CD4-positive, alpha-beta T cell treated with Interleukin-4 for 4 hours (primary cell): ENCODE measurements at regions not wholly inside any gene's neighbourhood (a gene's known extent, or its start where the extent isn't known, plus 50 kb on each side); places are given as distances from the start of the nearest gene placed in this dataset.
"Not testable (repeated sequence)": the region's sequence is repeated elsewhere in the genome, so short reads cannot be mapped to it uniquely, and the experiment has no call there.

Experiments used
- DNase-seq: peaks from one replicate; pipeline ENCODE4 v3.0.0-alpha.2; 2020

DNA sequence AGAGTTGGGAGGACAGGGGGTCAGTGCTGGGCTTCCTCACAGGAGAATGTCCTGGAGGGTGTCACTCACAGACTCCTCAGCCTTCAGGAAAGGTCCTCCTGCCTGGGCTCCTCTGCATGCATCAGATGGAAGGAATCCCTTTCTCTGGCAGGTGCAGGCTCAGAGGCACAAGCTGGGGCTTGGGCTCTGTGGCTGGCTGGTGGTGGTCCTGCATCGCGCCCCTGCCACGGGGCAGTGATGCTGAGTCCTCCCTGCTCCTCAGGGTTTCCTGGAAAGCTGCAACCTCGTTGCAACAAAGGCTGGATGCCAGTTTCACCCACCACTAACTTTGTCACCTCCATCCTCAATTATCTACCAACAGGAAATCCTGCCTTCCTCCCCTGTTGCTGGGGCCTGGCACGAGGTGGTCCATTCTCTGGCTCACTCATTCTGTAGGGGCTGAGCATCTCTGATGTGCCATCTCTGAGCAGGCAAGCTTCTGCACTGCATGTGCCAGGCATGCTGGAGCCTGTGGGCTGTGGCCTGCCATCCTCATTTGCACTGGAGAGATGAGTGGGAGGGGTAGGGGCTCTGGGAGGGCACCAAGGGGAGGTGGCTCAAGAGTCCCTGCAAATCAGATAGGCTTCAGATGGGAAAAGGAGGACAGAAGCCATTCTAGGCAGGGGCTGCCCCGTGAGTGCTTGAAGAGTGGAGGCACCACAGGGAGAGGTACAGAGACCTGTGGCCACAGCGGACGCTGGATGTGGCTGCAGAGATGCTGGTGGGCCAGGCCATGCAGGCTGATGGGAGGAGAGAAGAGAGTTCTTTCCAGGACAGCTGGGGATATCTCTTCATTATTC lies 272.6 kb upstream of the HS6ST1 start:
- no peak for DNase-seq

DNA sequence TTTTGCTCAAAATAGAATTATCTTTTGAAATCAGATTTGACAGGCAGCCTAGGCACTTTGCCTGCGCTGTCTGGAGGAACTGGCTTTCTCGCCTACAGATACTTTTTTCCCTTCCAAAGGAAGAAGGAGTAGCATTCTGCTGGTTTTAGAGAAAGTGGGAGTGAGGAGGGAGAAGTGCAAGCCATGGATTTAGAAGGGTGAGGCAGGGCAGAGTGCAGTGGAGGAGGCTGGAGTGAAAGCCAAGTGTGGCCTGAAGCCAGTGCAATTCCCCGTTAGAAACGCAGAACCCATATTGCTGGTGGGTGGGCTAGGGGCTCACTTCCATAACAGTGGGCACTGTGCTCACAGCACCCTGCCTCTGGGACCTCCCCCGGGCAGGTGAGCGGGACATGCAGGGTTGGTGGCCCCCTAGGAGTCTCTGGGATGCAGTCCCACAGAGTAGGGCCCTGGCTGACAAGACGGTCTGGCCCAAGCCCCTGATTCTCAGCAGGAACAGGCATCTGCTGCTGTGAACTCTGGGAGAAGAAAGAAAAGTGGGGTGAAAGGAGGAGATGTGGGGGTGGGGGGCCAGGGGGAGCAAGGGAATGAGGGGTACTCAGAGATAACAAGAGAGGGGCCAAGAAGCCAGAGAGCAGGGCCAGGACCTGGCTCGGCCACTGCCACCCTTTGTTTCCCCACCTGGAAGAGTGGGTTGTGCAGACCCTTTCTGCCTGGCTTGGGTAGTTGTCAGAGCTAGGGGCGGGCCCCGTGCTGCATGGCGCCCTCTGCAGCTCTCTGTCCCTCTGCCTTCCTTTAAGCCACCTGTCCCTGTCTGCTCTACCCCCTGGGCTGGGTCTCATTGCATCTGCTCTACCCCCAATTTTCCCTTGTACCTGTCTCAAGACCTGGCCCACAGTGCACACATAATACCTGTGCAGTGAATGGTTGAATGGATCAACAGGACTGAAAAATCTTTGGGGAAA lies 273.5 kb upstream of the HS6ST1 start:
- no peak for DNase-seq

DNA sequence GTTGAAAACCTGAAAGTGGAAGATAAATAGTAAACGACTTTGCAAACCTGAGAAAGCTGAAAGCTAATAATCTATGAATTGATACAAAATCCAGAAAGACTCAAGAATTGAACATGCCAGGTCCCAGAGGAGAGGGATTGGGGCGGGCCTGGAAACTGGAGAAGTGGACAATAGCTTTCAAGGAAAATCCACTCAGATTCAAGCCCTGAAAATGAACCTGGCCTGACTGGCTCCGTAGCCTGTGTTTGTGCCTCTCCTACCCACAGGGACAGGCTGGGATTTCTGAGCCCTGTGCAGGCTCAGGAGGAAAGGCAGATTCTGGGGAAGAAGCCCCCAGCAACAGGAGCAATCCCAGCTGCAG lies 274.8 kb upstream of the HS6ST1 start:
- DNase-seq, result no peak

DNA sequence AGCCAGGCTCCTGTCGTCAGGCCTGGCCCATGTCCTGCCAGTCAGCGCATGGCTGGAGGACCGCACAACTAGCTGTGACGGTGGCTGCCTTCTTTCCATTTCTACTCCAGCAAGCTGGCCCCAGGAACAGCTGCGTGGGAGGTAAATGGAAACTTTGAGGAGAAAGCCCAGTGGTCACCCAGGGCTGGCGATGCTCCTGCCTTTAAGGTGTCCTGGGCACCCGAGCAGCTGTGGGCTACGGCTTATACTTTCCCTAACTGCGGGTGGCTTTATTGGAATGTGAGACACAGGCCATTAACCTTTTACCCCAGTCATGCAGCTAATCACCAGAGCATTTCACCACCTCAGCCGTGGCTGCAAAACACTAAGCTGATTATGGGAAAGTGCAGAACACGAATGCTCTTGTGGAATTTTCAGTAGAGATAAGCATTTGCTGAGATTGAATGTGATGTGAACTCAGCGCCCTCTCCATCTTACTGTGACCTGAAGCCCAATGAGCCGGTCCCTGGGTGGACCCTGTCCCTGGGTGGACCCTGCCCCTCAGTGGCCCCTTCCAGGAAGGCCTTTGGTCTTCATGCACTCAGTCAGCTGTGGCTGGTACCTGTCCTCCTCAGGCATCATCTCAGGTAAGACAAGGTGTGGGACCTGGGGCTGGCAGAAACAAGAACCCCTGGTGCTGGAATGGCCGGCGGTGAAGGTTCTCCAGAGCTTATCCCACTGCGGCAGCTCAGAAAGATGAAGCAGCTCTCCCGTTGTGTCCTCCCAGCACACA lies 275.4 kb upstream of the HS6ST1 start:
- DNase-seq, result no peak

DNA sequence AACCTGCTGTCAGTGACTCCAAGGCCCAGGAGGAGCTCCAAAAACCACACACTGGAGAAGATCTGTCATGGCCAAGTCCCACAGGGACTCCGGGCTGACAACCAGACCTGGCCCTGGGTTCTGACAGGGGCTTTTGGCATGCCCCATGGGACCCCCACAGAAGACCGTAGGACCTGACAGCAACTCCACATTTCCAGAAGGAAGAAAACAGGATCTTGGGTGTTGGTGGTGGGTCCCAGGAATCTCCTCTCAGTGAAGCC lies 275.9 kb upstream of the HS6ST1 start:
- DNase-seq, result no peak

DNA sequence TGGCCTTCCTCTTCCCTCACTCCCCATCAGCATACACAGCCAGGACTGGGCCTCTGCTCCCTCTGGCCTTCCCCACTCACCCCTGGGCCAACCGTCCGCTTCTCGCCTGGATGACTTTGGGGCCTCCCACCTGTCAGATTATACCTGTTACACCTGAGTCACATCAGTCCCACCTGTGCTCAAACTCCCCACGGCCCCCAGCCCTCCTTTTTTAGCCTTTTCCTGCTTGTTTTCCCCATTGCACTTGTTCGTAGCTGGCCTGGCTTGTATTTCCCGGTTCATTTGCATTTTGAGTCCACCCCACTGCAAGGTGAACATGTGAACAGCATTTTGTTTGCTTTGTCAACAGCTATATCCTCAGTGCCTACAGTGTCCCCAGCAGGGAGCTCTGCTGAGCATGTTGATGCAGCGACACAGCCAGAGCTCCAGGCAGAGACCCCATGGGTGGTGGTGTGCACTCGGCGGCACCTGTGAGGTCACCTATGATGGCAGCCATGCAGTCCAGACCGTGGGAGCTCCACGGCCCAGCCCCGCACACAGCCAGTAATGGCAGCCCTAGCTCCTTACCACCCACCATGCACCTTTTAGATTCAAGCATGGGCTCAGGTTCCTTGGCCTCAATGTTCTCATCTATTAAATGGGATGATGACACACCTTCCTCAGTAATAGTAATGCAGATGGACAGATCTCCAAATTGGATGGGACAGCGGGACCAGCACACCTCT lies 276.4 kb upstream of the HS6ST1 start:
- DNase-seq, result no peak

DNA sequence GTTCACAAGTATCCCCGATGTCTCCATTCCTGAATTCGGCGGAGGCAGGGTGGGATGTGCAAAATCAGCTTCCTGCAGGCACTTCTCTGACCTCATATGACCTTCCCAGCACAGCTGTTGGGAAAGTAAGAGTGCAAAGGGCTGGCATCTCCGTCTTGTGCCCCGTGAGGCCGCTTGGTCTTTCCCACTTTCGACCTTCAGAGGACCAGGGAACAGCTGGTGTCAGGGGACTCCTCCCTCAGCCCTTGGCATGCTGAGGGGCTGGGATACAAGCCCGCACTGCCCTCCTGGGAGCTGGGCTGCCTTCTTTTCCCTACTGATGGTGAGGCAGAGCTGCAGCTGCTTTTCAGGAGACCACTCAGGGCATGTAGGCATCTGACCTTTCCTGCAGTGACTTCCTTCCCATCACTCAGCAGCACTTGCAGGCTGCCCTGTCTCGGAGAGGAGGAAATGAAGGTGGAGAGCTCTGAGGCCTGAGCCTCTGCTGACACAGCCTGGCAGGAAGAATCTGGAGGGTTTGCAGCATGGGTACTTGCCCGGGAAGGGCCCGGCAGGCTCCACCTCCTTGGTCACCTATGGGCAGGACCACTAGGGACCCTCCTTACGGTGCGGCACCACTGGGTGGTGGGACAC lies 277.2 kb upstream of the HS6ST1 start:
- no peak for DNase-seq

DNA sequence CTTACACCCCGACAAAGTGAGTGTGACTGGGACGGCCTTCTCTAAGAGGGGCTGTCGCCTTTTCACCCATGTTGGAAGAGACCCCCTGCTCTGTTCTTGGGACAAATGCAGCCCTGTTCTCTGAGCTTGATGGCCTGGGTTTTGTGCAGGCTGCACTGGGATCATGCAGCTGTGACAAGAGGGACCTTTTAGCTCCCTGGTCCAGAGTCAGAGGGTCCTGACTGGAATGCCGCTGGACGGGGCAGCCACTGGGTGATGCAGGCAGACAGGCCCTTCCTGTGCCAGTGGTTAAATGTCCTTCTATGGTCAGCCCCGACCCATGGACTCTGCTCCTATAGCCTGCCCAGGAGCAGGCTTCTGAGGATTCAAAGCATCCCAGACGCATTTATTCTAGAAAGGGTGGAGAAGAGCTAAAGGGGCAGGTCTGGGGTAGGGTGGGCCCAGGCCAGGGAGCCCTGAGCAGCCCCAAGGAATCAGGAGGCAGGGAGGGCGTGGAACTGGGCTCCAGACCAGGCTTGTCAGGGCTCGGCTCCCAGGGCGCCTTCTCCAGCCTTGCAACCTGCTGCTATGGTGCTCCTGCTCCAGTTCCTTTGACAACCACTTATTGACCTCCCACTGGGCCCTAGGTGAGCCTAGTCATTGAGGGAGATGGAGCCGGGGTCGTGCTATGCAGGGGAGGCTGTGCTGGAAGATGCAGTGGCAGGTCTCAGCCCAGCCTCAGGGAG lies 277.9 kb upstream of the HS6ST1 start:
- no peak for DNase-seq

DNA sequence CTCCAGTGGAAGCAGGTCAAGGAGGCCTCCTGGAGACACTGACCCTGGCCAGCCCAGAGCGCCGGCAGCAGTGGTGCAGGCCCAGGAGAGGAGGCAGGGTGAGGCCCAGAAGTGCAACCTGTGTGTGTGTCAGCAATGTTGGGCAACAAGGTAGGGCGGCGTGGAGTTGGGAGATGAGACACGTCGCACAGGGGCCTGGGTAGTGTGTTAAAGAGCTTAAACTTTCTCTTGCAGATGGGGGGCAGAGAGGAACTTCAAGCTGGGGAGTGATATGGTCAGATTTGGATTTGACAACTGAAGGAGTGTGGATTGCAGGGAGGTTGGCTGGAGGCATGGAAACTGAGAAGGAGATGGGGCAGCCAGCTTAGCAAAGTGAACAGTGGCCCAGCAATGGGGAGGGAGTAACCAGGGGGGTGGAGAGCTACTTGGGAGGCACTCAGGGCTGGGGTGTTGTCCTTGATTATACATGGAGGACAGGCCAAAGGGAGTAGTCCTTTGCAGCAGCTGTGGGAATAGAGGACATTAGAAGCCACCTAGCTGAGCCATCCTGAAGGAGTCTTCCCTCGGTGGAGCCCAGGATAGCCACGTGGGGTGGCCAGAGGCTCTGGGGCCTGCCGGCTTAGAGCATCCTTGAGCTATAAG lies 278.6 kb upstream of the HS6ST1 start:
- DNase-seq, result no peak

DNA sequence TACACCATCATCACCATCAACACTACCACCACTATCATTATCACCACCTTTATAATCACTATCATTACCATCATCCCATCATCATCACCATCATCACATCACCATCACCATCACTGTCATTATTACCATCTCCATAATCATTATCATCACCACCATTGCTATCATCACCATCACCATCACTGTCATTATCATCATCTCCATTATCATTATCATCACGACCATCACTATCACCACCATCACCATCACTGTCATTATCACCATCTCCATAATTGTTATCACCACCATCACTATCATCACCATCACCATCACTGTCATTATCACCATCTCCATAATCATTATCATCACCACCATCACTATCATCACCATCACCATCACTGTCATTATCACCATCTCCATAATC lies 279.6 kb upstream of the HS6ST1 start:
- DNase-seq, result not testable (repeated sequence)

DNA sequence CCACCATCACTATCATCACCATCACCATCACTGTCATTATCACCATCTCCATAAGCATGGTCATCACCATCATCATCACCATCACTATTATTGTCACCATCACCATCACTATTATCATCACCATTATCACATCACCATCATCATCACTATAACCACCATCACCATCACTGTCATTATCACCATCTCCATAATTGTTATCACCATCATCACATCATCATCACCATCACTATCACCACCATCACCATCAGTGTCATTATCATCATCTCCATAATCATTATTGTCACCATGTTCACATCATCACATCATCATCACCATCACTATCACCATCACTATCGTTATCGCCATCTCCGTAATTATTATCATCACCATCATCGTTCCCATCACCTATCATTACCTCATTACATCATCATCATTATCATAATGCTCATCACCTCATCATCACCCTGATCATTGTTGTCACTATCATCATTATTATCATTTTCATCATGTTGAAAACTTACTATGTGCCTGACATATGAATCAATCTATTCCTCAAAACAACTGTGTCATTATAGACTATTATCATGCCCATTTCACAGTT lies 280.3 kb upstream of the HS6ST1 start:
- DNase-seq, result no peak

DNA sequence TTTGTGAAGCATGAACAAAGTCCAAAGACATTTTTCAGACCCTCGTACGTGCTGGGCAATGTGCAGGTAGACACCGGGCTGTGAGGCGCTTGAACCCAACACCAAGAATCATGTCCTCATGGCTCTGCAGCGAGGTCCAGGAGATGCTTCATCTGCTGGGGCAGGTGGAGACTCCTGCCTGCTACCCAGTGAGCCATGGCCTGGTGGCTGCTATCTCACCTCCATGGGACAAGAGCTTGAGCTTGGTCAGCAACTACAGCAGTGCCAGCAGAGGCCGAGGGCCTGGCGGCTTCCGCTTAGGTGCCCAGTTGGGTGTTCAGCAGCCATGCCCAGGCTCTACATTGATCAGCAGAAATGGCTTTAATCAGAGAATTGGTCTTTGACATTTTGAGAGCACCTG lies 281.0 kb upstream of the HS6ST1 start:
- DNase-seq, result no peak

DNA sequence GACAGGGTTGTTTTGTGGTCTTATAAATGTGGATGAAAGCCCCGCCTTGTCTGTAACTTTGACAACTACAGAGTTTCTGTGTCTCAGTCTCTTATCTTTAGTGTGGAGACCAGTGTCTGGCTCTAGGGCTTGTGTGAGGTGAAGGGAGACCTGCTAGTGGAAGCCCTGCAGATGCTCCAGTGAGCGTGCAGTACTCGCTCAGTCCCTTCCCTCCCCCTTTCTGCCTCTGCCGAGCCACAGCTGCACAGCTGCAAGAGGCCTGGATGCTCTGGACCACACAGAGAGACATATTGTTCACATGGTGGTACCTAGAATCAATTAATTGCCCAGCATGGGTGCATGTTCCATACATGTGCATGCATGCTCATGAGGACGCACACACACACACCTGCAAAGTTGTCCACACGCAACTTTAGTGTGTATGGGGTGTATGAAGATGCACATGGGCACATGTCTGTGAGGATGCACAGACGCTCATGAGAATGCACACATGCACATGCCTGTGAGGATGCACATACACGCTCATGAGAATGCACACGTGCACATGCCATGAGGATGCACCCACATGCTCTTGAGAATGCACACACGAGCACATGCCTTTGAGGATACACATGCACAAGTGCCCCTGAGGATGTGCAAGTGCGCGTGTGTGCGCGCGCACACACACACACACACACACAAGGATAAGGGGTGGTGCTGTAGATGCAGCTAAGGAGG lies 282.1 kb upstream of the HS6ST1 start:
- no peak for DNase-seq

DNA sequence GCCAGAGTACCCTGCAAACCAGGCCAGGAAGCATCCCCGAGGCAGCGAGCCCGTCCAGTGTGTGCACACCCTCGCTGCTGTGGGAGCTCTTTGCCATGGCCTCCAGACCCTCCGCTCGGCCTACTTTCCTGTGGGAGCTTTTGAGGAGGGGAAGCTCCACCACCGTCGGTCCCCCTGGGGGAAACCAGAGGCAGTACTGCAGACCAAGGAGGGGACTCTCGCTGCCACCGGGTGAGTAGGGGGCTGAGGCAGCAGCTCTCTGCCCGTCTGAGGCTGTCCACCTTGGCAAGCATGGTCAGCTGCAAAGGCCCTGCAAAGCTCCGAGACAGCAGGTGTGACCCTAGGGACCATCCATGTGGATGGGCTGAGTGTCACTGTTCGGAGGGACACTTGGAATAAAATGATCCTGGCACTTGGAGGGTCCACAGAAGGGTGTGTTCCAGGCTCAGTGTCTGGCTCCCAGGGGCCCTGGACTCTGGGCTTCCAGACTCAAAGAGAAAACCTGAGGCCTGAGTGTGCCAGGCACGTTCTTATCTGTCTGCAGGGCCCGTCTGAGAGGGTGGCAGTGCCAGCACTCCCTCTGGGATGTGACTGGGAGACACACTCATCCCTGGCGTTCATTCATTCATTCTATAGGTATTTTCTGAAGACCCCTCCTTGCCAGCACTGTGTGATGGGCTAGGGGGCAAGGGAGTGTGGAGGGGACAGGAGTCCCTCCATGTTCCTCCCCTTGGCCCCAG lies 282.8 kb upstream of the HS6ST1 start:
- DNase-seq, result no peak

DNA sequence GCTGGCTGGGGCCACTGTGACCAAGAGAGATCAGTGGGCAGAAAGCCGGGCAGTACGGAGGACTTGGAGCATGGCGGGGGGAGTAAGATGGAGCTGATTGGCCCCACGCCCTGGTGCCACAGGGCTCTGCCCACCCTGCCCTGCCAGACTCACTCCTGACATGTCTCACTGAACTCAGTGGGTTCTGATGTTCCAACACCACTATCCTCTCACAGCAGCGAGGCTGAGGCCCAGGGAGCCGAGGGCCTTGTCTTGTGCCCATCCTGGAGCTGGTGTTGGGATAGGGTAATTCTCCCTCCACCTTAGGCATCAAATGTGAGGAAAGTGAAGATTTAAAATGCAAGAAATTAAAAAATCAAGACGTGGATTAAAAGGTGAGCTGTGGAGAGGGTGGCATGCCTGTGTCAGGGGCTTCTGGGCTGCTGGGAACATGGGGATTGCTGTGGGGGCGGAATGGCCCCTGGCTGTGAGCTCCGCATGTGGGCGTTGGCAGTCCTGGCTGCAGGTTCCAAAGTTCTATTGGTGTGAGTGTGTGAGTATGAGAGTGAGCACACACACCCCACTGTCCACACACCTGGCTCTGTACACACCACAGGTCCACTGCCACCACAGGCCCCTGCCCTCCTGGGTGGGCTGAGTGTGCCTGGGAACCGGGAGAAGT lies 283.5 kb upstream of the HS6ST1 start:
- no peak for DNase-seq

DNA sequence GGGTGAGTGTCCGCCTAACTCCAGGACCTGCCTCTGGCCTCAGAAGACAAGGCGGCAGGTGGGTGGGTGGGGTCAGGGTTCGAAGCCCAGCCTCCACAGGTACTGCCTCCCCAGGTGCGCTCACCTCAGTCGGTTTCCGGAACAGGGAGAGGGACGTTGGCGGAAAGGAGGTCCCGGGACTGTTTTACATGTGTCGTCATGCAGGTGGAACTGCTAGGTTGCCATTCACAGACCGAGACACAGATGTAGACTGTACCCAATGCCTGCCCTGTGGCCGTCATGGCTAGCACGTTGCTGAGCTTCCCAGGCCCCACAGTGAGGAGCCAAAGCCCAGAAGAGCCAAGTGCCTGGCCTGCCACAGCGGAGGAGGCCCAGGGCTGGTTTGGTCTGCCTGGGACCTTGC lies 284.0 kb upstream of the HS6ST1 start:
- DNase-seq, result no peak

DNA sequence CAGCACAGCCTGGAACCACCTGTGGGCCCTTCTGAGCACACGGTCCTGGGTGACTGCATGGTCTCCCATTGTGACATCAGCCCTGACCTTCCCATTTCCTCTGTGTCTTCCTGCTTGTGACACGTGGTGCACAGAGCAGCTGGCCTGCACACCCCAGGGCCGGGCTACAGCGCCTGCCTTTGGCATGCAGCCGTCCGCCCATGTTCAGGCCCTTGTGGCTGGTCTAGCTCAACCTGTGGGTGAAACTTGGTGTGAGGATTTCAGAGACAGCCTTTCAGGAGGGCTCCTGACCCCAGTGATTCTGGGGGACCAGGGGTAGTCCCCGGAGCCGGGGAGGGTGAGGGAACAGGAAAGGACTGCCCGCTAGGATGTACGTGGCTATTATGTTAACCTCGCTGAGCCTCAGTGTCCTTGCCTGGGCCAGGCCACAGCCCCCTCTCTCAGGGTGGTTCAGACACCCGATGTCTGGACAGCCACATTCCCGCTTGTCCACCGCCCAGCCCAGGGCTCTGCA lies 284.8 kb upstream of the HS6ST1 start:
- no peak for DNase-seq

DNA sequence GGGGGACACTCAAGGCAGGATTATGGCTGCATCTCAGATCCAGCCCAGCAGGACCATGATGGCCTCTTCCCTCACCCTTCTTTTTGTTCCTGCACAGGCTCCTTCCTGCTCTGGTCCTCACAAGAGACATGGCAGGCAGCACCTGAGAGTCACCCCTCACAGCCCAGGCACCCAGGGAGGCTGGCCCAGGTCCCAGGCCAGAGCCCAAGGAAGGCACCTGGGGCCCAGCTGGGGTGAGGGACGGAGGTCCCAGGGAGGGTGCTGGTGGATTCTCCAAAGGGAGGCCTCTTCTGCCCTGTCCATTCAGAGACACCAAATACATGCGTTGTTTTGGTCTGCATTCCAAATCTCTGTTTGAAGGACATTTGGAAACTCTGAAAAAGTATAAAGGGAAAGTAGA lies 285.4 kb upstream of the HS6ST1 start:
- no peak for DNase-seq

DNA sequence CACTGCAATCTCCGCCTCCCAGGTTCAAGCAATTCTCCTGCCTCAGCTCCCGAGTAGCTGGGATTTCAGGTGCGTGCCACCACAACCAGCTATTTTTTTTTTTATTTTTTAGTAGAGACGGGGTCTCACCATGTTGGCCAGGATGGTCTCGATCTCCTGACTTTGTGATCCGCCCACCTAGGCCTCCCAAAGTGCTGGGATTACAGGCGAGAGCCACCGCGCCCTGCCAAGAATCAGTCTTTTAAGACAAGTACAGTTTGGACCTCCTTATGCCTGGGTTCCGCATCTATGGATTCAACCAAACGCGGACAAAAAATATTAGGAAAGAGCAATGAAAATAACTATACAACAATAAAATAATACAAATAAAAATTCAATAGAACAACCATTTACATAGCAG lies 285.9 kb upstream of the HS6ST1 start:
- not testable (repeated sequence) for DNase-seq
